Epithelial cell of esophagus (primary cell): ENCODE measurements at regions not wholly inside any gene's neighbourhood (a gene's known extent, or its start where the extent isn't known, plus 50 kb on each side); places are given as distances from the start of the nearest gene placed in this dataset.

Experiments
- DNase-seq: peaks from one replicate; pipeline ENCODE4 v3.0.0; 2010; ENCODE audit warnings: low read depth
- H3K4me3 ChIP-seq: 2 replicates; pipeline ENCODE4 v1.5.1; 2011; ENCODE audit warnings: mild to moderate bottlenecking, low read length, control low read depth
- CTCF ChIP-seq: IDR thresholded peaks from 2 replicates; pipeline ENCODE4 v1.5.1; 2011; ENCODE audit warnings: low read depth, mild to moderate bottlenecking, low read length, control low read depth, inconsistent platforms; ENCODE audit not compliant: insufficient read depth; ENCODE audit errors: missing control alignments

GRCh38 chr4:121277194-121278105 lies 103.4 kb downstream of the QRFPR start:
- no peak overlapping the region for H3K4me3 ChIP-seq
- TF ChIP-seq CTCF: peak; percentile 48
- peak; percentile 45 for DNase-seq

GRCh38 chr4:121273191-121273590 lies 107.6 kb downstream of the QRFPR start:
- TF ChIP-seq CTCF: no peak
- DNase-seq: no peak
- no peak overlapping the region for H3K4me3 ChIP-seq

- TF ChIP-seq CTCF: no peak
These were observed 108.3 kb downstream of the QRFPR start for GRCh38 chr4:121272526-121272925.

GRCh38 chr4:121270389-121270788 lies 106.3 kb upstream of the TNIP3 start:
- H3K4me3 ChIP-seq: no peak overlapping the region

More at GRCh38 chr4:121272526-121272925, 108.3 kb downstream of the QRFPR start:
- no peak overlapping the region for H3K4me3 ChIP-seq
- peak; percentile 93 for DNase-seq

GRCh38 chr4:121269001-121269400 lies 104.9 kb upstream of the TNIP3 start:
- DNase-seq: no peak
- no peak for TF ChIP-seq CTCF
- no peak overlapping the region for H3K4me3 ChIP-seq

More at GRCh38 chr4:121270389-121270788, 106.3 kb upstream of the TNIP3 start:
- peak; percentile 74 for DNase-seq
- TF ChIP-seq CTCF: no peak

GRCh38 chr4:121266982-121267381 lies 102.9 kb upstream of the TNIP3 start:
- no peak overlapping the region for H3K4me3 ChIP-seq
- DNase-seq: peak; percentile 39
- TF ChIP-seq CTCF: no peak
